IMR-90 (cell line): ENCODE measurements at regions not wholly inside any gene's neighbourhood (a gene's known extent, or its start where the extent isn't known, plus 50 kb on each side); places are given as distances from the start of the nearest gene placed in this dataset.

ENCODE experiments used
- ATAC-seq: fragments of 200-7000 bp; cut with Tn5 transposase; 2 replicates; pipeline ENCODE4 v1.9.1; 2020; ENCODE audit warnings: low read depth, mild to moderate bottlenecking, moderate library complexity
- BruUV-seq: library from RNA; stranded (reverse); fragments of 400-500 nt; replicated peaks from 2 replicates; lab custom pipeline; 2021; lab: Mats Ljungman, UMichigan
- CTCF ChIA-PET: fragments of 300-600 bp; formaldehyde crosslinking; extraction: SDS; loops from one replicate; lab custom pipeline; 2021; ENCODE audit warnings: antibody characterized with exemption; lab: Yijun Ruan, JAX
- POLR2A ChIA-PET: fragments of 300-600 bp; sonication (Branson Sonifier 250); formaldehyde crosslinking; loops from one replicate; lab custom pipeline; 2022; ENCODE audit warnings: antibody characterized with exemption; ENCODE audit not compliant: unreplicated experiment; lab: Charles Lee
- DNase-seq: peaks from one replicate; pipeline ENCODE4 v3.0.0; 2013
- H2AFZ ChIP-seq: replicated peaks from 2 replicates; pipeline ENCODE3; 2013; ENCODE audit warnings: low read length, mild to moderate bottlenecking; ENCODE audit not compliant: poor library complexity
- H2AK5ac ChIP-seq: 2 replicates; pipeline ENCODE4 v1.6.1; 2013; ENCODE audit warnings: low read depth, low read length, inconsistent platforms
- H2AK9ac ChIP-seq: replicated peaks from 2 replicates; pipeline ENCODE3; 2013; ENCODE audit warnings: mild to moderate bottlenecking, low read depth, low read length, moderate library complexity; ENCODE audit not compliant: poor library complexity
- H2BK120ac ChIP-seq: 2 replicates; pipeline ENCODE4 v1.6.1; 2013; ENCODE audit warnings: low read depth, low read length, inconsistent platforms
- H2BK15ac ChIP-seq: 3 replicates; pipeline ENCODE4 v1.6.1; 2013; ENCODE audit warnings: low read depth, low read length, inconsistent platforms
- H2BK20ac ChIP-seq: 2 replicates; pipeline ENCODE4 v1.6.1; 2013; ENCODE audit warnings: low read depth, mild to moderate bottlenecking, inconsistent platforms, low read length, moderate library complexity
- H2BK5ac ChIP-seq: 2 replicates; pipeline ENCODE4 v1.6.1; 2013; ENCODE audit warnings: mild to moderate bottlenecking, low read depth, low read length, inconsistent platforms; ENCODE audit not compliant: poor library complexity, severe bottlenecking
- H3K14ac ChIP-seq: replicated peaks from 2 replicates; pipeline ENCODE4 v1.6.1; 2013; ENCODE audit warnings: low read depth, low read length, inconsistent platforms
- H3K18ac ChIP-seq: 2 replicates; pipeline ENCODE4 v1.6.1; 2013; ENCODE audit warnings: low read depth, low read length, control low read depth
- H3K23ac ChIP-seq: 2 replicates; pipeline ENCODE4 v1.6.1; 2013; ENCODE audit warnings: low read depth, low read length, inconsistent platforms
- H3K27ac ChIP-seq: 2 replicates; pipeline ENCODE4 v1.5.1; 2013; ENCODE audit warnings: mild to moderate bottlenecking, control low read depth, low read length; ENCODE audit not compliant: insufficient read depth
- H3K27me3 ChIP-seq: 2 replicates; pipeline ENCODE4 v1.6.1; 2013; ENCODE audit warnings: low read length; ENCODE audit not compliant: control insufficient read depth, insufficient read depth
- H3K36me3 ChIP-seq: 2 replicates; pipeline ENCODE4 v1.6.1; 2013; ENCODE audit warnings: low read length, mixed read lengths; ENCODE audit not compliant: control insufficient read depth, insufficient read depth
- H3K4ac ChIP-seq: 2 replicates; pipeline ENCODE4 v1.6.1; 2013; ENCODE audit warnings: low read depth, low read length, inconsistent platforms
- H3K4me1 ChIP-seq: 2 replicates; pipeline ENCODE4 v1.6.1; 2013; ENCODE audit warnings: low read length, mixed read lengths; ENCODE audit not compliant: control insufficient read depth, insufficient read depth
- H3K4me2 ChIP-seq: 2 replicates; pipeline ENCODE4 v1.6.1; 2013; ENCODE audit warnings: low read depth, mild to moderate bottlenecking, control low read depth, low read length, moderate library complexity
- H3K4me3 ChIP-seq: 2 replicates; pipeline ENCODE4 v1.5.1; 2013; ENCODE audit warnings: low read depth, mild to moderate bottlenecking, control low read depth, low read length, moderate library complexity; ENCODE audit not compliant: insufficient read depth
- H3K56ac ChIP-seq: 2 replicates; pipeline ENCODE4 v1.6.1; 2013; ENCODE audit warnings: low read length, inconsistent platforms; ENCODE audit not compliant: insufficient read depth; ENCODE audit errors: extremely low read depth
- H3K79me1 ChIP-seq, 2 experiments: 2 replicates each; pipeline ENCODE4 v1.6.1; 2013; ENCODE audit warnings: low read length in 2 of 2, inconsistent platforms in 1 of 2, low read depth in 1 of 2
- H3K9ac ChIP-seq: 2 replicates; pipeline ENCODE4 v1.6.1; 2013; ENCODE audit warnings: low read depth, low read length, control low read depth
- H3K9me1 ChIP-seq: 2 replicates; pipeline ENCODE4 v1.6.1; 2013; ENCODE audit warnings: low read length, inconsistent platforms; ENCODE audit not compliant: insufficient read depth
- H3K9me3 ChIP-seq: 2 replicates; pipeline ENCODE4 v1.6.1; 2013; ENCODE audit warnings: low read length; ENCODE audit not compliant: control insufficient read depth, insufficient read depth
- H4K20me1 ChIP-seq: 2 replicates; pipeline ENCODE4 v1.6.1; 2013; ENCODE audit warnings: low read length, inconsistent platforms; ENCODE audit not compliant: insufficient read depth
- H4K5ac ChIP-seq: 2 replicates; pipeline ENCODE4 v1.6.1; 2013; ENCODE audit warnings: mild to moderate bottlenecking, low read depth, low read length, control low read depth
- H4K8ac ChIP-seq, 2 experiments: 2 replicates each; pipeline ENCODE4 v1.6.1; 2013; ENCODE audit warnings: low read depth in 2 of 2, low read length in 2 of 2, control low read depth in 1 of 2, inconsistent platforms in 1 of 2
- H4K91ac ChIP-seq: 2 replicates; pipeline ENCODE4 v1.6.1; 2013; ENCODE audit warnings: low read depth, low read length, inconsistent platforms; ENCODE audit not compliant: insufficient read depth
- BHLHE40 ChIP-seq: fragments of 150-350 bp; IDR thresholded peaks from 2 replicates; pipeline ENCODE4 v1.6.1; 2016; ENCODE audit warnings: mild to moderate bottlenecking, low read depth, low read length
- CEBPB ChIP-seq: IDR thresholded peaks from 2 replicates; pipeline ENCODE4 v1.6.1; 2012; ENCODE audit warnings: low read depth, low read length, improper control_type of control experiment
- CHD1 ChIP-seq: IDR thresholded peaks from 2 replicates; pipeline ENCODE4 v1.6.1; 2012; ENCODE audit warnings: low read depth, low read length, improper control_type of control experiment
- CTCF ChIP-seq: conservative IDR thresholded peaks from 2 replicates; pipeline ENCODE4 v1.5.1; 2012; ENCODE audit warnings: mild to moderate bottlenecking, low read depth, low read length, improper control_type of control experiment
- ELK1 ChIP-seq: fragments of 150-350 bp; IDR thresholded peaks from 2 replicates; pipeline ENCODE4 v1.6.1; 2016; ENCODE audit warnings: low read depth, mild to moderate bottlenecking, low read length, moderate library complexity, borderline replicate concordance
- FOS ChIP-seq: fragments of 150-350 bp; IDR thresholded peaks from 2 replicates; pipeline ENCODE4 v1.6.1; 2016; ENCODE audit warnings: low read depth, low read length
- MAFK ChIP-seq: IDR thresholded peaks from 2 replicates; pipeline ENCODE4 v1.6.1; 2012; ENCODE audit warnings: low read depth, low read length, improper control_type of control experiment
- MAZ ChIP-seq: IDR thresholded peaks from 2 replicates; pipeline ENCODE4 v1.6.1; 2012; ENCODE audit warnings: low read depth, mild to moderate bottlenecking, low read length, improper control_type of control experiment, moderate library complexity, borderline replicate concordance
- MXI1 ChIP-seq: IDR thresholded peaks from 2 replicates; pipeline ENCODE4 v1.6.1; 2012; ENCODE audit warnings: low read depth, mild to moderate bottlenecking, low read length, moderate library complexity, borderline replicate concordance
- NFE2L2 ChIP-seq: fragments of 150-350 bp; IDR thresholded peaks from 2 replicates; pipeline ENCODE4 v1.6.1; 2016; ENCODE audit warnings: low read depth, mild to moderate bottlenecking, low read length
- POLR2A ChIP-seq: IDR thresholded peaks from 2 replicates; pipeline ENCODE4 v1.6.1; 2012; ENCODE audit warnings: mild to moderate bottlenecking, low read depth, low read length
- RAD21 ChIP-seq: IDR thresholded peaks from 2 replicates; pipeline ENCODE4 v1.6.1; 2012; ENCODE audit warnings: low read length, improper control_type of control experiment
- RFX5 ChIP-seq: IDR thresholded peaks from 2 replicates; pipeline ENCODE4 v1.8.0; 2012; ENCODE audit warnings: low read depth, mild to moderate bottlenecking, low read length, moderate library complexity
- SMC3 ChIP-seq: fragments of 150-350 bp; IDR thresholded peaks from 2 replicates; pipeline ENCODE4 v1.6.1; 2016; ENCODE audit warnings: low read depth, mild to moderate bottlenecking, antibody characterized with exemption, low read length, moderate library complexity
- USF2 ChIP-seq: fragments of 150-350 bp; IDR thresholded peaks from 2 replicates; pipeline ENCODE4 v1.6.1; 2017; ENCODE audit warnings: mild to moderate bottlenecking, antibody characterized with exemption, low read length, low read depth
- WGBS, 2 experiments: methylation state at CpG; one replicate each; pipeline versions ENCODE4 v1.1.5 to v1.1.7; 2013; ENCODE audit warnings: missing lambda C conversion rate in 2 of 2; ENCODE audit not compliant: insufficient read length in 1 of 2; ENCODE audit errors: extremely low coverage in 2 of 2; 5-methylcytosine and 5-hydroxymethylcytosine counted together
- dilution Hi-C: fragments of 300-500 bp; cut with HindIII; formaldehyde crosslinking; loops from one replicate; pipeline ENCODE4 v1.14.3; 2018; ENCODE audit warnings: low sequenced_read_pairs; ENCODE audit not compliant: unreplicated experiment
- in situ Hi-C: fragments of 300-500 bp; cut with MboI; formaldehyde crosslinking; loops from 3 replicates; pipeline ENCODE4 v1.14.3; 2019; ENCODE audit warnings: low sequenced_read_pairs, inconsistent platforms, mixed read lengths
- intact Hi-C: fragments of 100-400 bp; cut with micrococcal nuclease; formaldehyde crosslinking; loops from 2 replicates; pipeline ENCODE4 v1.10.0; 2022

- Histone ChIP-seq H2AK9ac (no peak overlapping the region), H2AFZ (no peak overlapping the region), H2BK5ac (no peak overlapping the region), H3K9me3 (no peaks in the 10 kb centered on the region; the same call in 1 of the 2 replicates), H3K4me2 (no peak overlapping the region), H3K4me1 (no peaks in the 10 kb centered on the region), H3K36me3 (no peaks in the 10 kb centered on the region), H4K91ac (no peak overlapping the region), H2BK120ac (no peak overlapping the region), H2BK20ac (no peak overlapping the region), H3K56ac (no peak overlapping the region), H3K4me3 (no peak overlapping the region), H3K9ac (no peak overlapping the region), H3K27ac (no peak overlapping the region), H3K9me1 (no peaks in the 10 kb centered on the region), H3K4ac (no peak overlapping the region), H4K8ac (no peak overlapping the region), H2BK15ac (no peak overlapping the region), H3K18ac (no peak overlapping the region), H4K20me1 (no peaks in the 10 kb centered on the region), H3K14ac (no peak overlapping the region), H2AK5ac (no peak overlapping the region), H3K27me3 (no peaks in the 10 kb centered on the region), H3K23ac (no peak overlapping the region), H3K79me1 (no peaks in the 10 kb centered on the region), H4K5ac (no peak overlapping the region)
- dilution Hi-C loops: no loop called here
- intact Hi-C loops: no loop called here
- CTCF ChIA-PET: no interaction called here
- TF ChIP-seq MAZ (no peak), CHD1 (no peak), POLR2A (no peak), RFX5 (no peak), SMC3 (no peak), ELK1 (no peak), FOS (no peak), BHLHE40 (no peak), NFE2L2 (no peak), CTCF (no peak), MXI1 (no peak), USF2 (no peak), MAFK (no peak), RAD21 (no peak), CEBPB (no peak)
- ATAC-seq (no peak), DNase-seq (no peak)
- in situ Hi-C loops: no loop called here
- no CpG with 5 or more reads among the region's 10 CpGs for WGBS, 2 experiments
- POLR2A ChIA-PET: interaction anchor here (0.7 kb wide), 1 partner anchor 243 kb away, joined by 3 read pairs; no protein-coding TSS in a partner anchor
- no TSS peak for BruUV-seq
Observed at GRCh38 chr12:127619869-127620734, 646.9 kb upstream of the TMEM132C start.
